ENCODE measurements at regions not wholly inside any gene's neighbourhood (a gene's known extent, or its start where the extent isn't known, plus 50 kb on each side); places are given as distances from the start of the nearest gene placed in this dataset.

- TF ChIP-seq, protein P1, sequence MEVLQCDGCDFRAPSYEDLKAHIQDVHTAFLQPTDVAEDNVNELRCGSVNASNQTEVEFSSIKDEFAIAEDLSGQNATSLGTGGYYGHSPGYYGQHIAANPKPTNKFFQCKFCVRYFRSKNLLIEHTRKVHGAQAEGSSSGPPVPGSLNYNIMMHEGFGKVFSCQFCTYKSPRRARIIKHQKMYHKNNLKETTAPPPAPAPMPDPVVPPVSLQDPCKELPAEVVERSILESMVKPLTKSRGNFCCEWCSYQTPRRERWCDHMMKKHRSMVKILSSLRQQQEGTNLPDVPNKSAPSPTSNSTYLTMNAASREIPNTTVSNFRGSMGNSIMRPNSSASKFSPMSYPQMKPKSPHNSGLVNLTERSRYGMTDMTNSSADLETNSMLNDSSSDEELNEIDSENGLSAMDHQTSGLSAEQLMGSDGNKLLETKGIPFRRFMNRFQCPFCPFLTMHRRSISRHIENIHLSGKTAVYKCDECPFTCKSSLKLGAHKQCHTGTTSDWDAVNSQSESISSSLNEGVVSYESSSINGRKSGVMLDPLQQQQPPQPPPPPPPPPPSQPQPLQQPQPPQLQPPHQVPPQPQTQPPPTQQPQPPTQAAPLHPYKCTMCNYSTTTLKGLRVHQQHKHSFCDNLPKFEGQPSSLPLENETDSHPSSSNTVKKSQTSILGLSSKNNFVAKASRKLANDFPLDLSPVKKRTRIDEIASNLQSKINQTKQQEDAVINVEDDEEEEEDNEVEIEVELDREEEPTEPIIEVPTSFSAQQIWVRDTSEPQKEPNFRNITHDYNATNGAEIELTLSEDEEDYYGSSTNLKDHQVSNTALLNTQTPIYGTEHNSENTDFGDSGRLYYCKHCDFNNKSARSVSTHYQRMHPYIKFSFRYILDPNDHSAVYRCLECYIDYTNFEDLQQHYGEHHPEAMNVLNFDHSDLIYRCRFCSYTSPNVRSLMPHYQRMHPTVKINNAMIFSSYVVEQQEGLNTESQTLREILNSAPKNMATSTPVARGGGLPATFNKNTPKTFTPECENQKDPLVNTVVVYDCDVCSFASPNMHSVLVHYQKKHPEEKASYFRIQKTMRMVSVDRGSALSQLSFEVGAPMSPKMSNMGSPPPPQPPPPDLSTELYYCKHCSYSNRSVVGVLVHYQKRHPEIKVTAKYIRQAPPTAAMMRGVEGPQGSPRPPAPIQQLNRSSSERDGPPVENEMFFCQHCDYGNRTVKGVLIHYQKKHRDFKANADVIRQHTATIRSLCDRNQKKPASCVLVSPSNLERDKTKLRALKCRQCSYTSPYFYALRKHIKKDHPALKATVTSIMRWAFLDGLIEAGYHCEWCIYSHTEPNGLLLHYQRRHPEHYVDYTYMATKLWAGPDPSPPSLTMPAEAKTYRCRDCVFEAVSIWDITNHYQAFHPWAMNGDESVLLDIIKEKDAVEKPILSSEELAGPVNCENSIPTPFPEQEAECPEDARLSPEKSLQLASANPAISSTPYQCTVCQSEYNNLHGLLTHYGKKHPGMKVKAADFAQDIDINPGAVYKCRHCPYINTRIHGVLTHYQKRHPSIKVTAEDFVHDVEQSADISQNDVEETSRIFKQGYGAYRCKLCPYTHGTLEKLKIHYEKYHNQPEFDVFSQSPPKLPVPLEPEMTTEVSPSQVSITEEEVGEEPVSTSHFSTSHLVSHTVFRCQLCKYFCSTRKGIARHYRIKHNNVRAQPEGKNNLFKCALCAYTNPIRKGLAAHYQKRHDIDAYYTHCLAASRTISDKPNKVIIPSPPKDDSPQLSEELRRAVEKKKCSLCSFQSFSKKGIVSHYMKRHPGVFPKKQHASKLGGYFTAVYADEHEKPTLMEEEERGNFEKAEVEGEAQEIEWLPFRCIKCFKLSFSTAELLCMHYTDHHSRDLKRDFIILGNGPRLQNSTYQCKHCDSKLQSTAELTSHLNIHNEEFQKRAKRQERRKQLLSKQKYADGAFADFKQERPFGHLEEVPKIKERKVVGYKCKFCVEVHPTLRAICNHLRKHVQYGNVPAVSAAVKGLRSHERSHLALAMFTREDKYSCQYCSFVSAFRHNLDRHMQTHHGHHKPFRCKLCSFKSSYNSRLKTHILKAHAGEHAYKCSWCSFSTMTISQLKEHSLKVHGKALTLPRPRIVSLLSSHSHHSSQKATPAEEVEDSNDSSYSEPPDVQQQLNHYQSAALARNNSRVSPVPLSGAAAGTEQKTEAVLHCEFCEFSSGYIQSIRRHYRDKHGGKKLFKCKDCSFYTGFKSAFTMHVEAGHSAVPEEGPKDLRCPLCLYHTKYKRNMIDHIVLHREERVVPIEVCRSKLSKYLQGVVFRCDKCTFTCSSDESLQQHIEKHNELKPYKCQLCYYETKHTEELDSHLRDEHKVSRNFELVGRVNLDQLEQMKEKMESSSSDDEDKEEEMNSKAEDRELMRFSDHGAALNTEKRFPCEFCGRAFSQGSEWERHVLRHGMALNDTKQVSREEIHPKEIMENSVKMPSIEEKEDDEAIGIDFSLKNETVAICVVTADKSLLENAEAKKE (CRISPR knock-in tag; IDR thresholded peaks at IDR 0.05) = no peak
- no peak for TF ChIP-seq EZH2 (IDR thresholded peaks at IDR 0.05; ENCODE audit: low read depth, unreplicated experiment)
Measured at GRCh38 chr15:37693926-37694325, 240.5 kb upstream of the TMCO5A start (continued).

DNA sequence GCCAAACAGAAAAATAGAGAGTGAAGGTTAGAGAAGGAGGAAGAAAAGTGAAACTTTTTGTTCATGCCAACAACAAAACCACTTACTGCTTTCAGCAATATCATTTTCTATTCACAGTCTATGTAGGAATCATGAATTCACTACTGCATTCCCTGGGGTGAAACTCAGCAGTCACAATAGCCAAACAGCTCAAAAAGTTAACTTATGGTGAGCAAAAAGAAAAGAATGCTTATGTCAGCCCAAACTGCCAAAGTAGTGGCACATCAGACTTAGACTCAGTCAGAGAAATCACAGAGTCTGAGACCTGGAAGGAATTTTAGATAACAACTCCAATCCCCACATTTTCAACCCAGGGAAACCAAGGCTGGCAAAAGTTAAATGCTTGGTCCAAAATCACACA is 238.7 kb upstream of the TMCO5A start:
- H3K9me2 ChIP-seq (ENCODE audit: insufficient read depth) = no peaks in the 10 kb centered on the region
- no peak for ATAC-seq
- H3K9me3 Mint-ChIP-seq = peaks cover 8% of the 10 kb centered on the region; the same call in 2 of the 3 replicates
- H3K79me2 ChIP-seq (replicated peaks; ENCODE audit: insufficient read depth) = no peaks in the 10 kb centered on the region
- no peaks in the 10 kb centered on the region for H3F3A ChIP-seq (replicated peaks; ENCODE audit: low read depth)
- no peak overlapping the region for H3K27ac ChIP-seq (ENCODE audit: low read depth)
- no peak overlapping the region; the same call in 1 of the 2 replicates for H3K27ac Mint-ChIP-seq
- H2AFZ ChIP-seq = peak overlapping the region; percentile 15; the same call in 1 of the 2 replicates
- no peak for DNase-seq (ENCODE audit: low spot score)
- peaks cover 4% of the 10 kb centered on the region; the same call in 2 of the 3 replicates for H3K4me1 Mint-ChIP-seq
- no peaks in the 10 kb centered on the region for H4K20me1 ChIP-seq (replicated peaks; ENCODE audit: insufficient read depth)
- no peak overlapping the region for H3K4me3 Mint-ChIP-seq
- no peak overlapping the region for H3K4me3 ChIP-seq
- no peaks in the 10 kb centered on the region for H3K27me3 ChIP-seq (ENCODE audit: insufficient read depth)
- no peaks in the 10 kb centered on the region for H3K27me3 Mint-ChIP-seq (ENCODE audit: insufficient read depth, low read depth, poor library complexity)
- H3K36me3 Mint-ChIP-seq (ENCODE audit: low read depth) = no peaks in the 10 kb centered on the region
- no peaks in the 10 kb centered on the region for H3K4me1 ChIP-seq (ENCODE audit: insufficient read depth)
- no peaks in the 10 kb centered on the region for H3K36me3 ChIP-seq (ENCODE audit: insufficient read depth)
- no peak overlapping the region for H3K4me2 ChIP-seq
- no peak for TF ChIP-seq ZNF331 (CRISPR knock-in tag; IDR thresholded peaks at IDR 0.05; ENCODE audit: low read depth)
- TF ChIP-seq EZH2 (IDR thresholded peaks at IDR 0.05; ENCODE audit: low read depth, unreplicated experiment) = no peak
- TF ChIP-seq EZH2phosphoT487 (IDR thresholded peaks at IDR 0.05; ENCODE audit: unreplicated experiment) = no peak
- no peak for TF ChIP-seq NANOG (IDR thresholded peaks at IDR 0.05; ENCODE audit: borderline replicate concordance)
- TF ChIP-seq, protein P2, sequence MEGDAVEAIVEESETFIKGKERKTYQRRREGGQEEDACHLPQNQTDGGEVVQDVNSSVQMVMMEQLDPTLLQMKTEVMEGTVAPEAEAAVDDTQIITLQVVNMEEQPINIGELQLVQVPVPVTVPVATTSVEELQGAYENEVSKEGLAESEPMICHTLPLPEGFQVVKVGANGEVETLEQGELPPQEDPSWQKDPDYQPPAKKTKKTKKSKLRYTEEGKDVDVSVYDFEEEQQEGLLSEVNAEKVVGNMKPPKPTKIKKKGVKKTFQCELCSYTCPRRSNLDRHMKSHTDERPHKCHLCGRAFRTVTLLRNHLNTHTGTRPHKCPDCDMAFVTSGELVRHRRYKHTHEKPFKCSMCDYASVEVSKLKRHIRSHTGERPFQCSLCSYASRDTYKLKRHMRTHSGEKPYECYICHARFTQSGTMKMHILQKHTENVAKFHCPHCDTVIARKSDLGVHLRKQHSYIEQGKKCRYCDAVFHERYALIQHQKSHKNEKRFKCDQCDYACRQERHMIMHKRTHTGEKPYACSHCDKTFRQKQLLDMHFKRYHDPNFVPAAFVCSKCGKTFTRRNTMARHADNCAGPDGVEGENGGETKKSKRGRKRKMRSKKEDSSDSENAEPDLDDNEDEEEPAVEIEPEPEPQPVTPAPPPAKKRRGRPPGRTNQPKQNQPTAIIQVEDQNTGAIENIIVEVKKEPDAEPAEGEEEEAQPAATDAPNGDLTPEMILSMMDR (conservative IDR thresholded peaks at IDR 0.05; ENCODE audit: low read depth in 2 of 2) = no peak
- no peak for TF ChIP-seq CREB1 (CRISPR knock-in tag; IDR thresholded peaks at IDR 0.05; ENCODE audit: low read depth)
- TF ChIP-seq JUNB (IDR thresholded peaks at IDR 0.05; ENCODE audit: unreplicated experiment) = no peak
- no peak for TF ChIP-seq POLR2AphosphoS5 (IDR thresholded peaks at IDR 0.05; ENCODE audit: low read depth)
- no peak for TF ChIP-seq STAT1 (IDR thresholded peaks at IDR 0.05; ENCODE audit: unreplicated experiment)
- no peak for TF ChIP-seq ZNF114 (CRISPR knock-in tag; IDR thresholded peaks at IDR 0.05)

All from GM23338 (cell line).